Heart left ventricle (tissue), 16 donors: ENCODE measurements at regions not wholly inside any gene's neighbourhood (a gene's known extent, or its start where the extent isn't known, plus 50 kb on each side); places are given as distances from the start of the nearest gene placed in this dataset.

ENCODE experiments used
- ATAC-seq, 4 donors: fragments of 200-7000 bp; cut with Tn5 transposase; one replicate each; pipeline ENCODE4 v1.9.1; 2020 to 2022; ENCODE audit warnings: moderate library complexity in 4 of 4, mild to moderate bottlenecking in 3 of 4, moderate number of reproducible peaks in 1 of 4
- DNase-seq, 5 donors: peaks; one replicate each; pipeline ENCODE4 v3.0.0-alpha.2; 2020
- H3K27ac ChIP-seq, 12 donors: fragments of 200-600 bp; sonication (generic) in 4 of 12; one replicate each; pipeline versions ENCODE4 v1.5.0 to v1.8.0; 2016 to 2022; ENCODE audit warnings: mild to moderate bottlenecking in 2 of 12
- H3K27me3 ChIP-seq, 9 donors: fragments of 200-600 bp; sonication (generic) in 2 of 9; one replicate each; pipeline versions ENCODE4 v1.5.1 to v1.8.0; 2016 to 2022; ENCODE audit warnings: mild to moderate bottlenecking in 3 of 9
- H3K36me3 ChIP-seq, 9 donors: fragments of 200-600 bp; sonication (generic) in 2 of 9; one replicate each; pipeline versions ENCODE4 v1.5.0 to v1.8.0; 2018 to 2022; ENCODE audit warnings: mild to moderate bottlenecking in 2 of 9
- H3K4me1 ChIP-seq, 12 donors: fragments of 200-600 bp; sonication (generic) in 4 of 12; one replicate each; pipeline versions ENCODE4 v1.5.0 to v1.8.0; 2016 to 2022; ENCODE audit warnings: mild to moderate bottlenecking in 3 of 12
- H3K4me3 ChIP-seq, 12 donors: fragments of 200-600 bp; sonication (generic) in 4 of 12; one replicate each; pipeline versions ENCODE4 v1.5.0 to v1.8.0; 2017 to 2022; ENCODE audit warnings: mild to moderate bottlenecking in 9 of 12, moderate library complexity in 4 of 12
- H3K9me3 ChIP-seq, 12 donors: fragments of 200-600 bp; sonication (generic) in 4 of 12; one replicate each; pipeline versions ENCODE4 v1.5.0 to v1.8.0; 2016 to 2022; ENCODE audit warnings: mild to moderate bottlenecking in 1 of 12
- POLR2A ChIP-seq, 2 donors: fragments of 450-650 bp; IDR thresholded peaks; one replicate each; pipeline ENCODE4 v1.6.1; 2017; ENCODE audit warnings: antibody characterized with exemption in 2 of 2, mild to moderate bottlenecking in 2 of 2, moderate library complexity in 2 of 2
- WGBS, 4 donors: extraction: QIAGEN DNeasy Blood & Tissue Kit in 2 of 4; methylation state at CpG; one replicate each; pipeline versions ENCODE4 v1.1.5 to v1.1.7; 2013 to 2018; 5-methylcytosine and 5-hydroxymethylcytosine counted together
- intact Hi-C, 10 donors: fragments of 100-400 bp; cut with DNase I; formaldehyde crosslinking; loops; one replicate each; pipeline versions ENCODE4 v1.11.1 to v1.14.2; 2022
- TF ChIP-seq, protein P1 (sequence below), 12 donors: fragments of 200-600 bp; sonication (generic) in 4 of 12; IDR thresholded peaks; one replicate each; pipeline versions ENCODE4 v1.5.0 to v1.8.0; 2018 to 2022; ENCODE audit warnings: antibody characterized with exemption in 12 of 12, mild to moderate bottlenecking in 5 of 12
- donor health status: ischemic (EF 13 %, LVEDD 7.1; RV severe dilation, severe dysfunction).
- donor health status: healthy with polysubstance abuse.
- donor health status: DM: no; HTN: yes; CAD: no.
- donor health status: DM: no; HTN: no; CAD: no.
- donor health status: ischemic (EF 25% LVEDD 6.9; RV normal size, moderate dysfunction).
- donor health status: ischemic (EF 25% LVEDD 5.7; RV mildly dilated, moderate dysfunction).
- donor health status: healthy.
- donor health status: DM: yes; HTN: yes; CAD: no.
- donor health status: ischemic (EF 35%, LVEDD 5.7; RV mildly dilated, moderate dysfunction).
- donor health status: nonischemic (EF 11% LVEDD 7.7; RV severe dilation, severe dysfunction).
- donor health status: DM: yes; HTN: yes; CAD: no.
- donor health status: PGD.
- donor health status: ischemic (EF 29% LVEDD 5.4; RV normal size, mild dysfunction).
- donor health status: nonischemic (EF 23%, LVEDD 6.1; RV moderate dilation, normal function).

DNA sequence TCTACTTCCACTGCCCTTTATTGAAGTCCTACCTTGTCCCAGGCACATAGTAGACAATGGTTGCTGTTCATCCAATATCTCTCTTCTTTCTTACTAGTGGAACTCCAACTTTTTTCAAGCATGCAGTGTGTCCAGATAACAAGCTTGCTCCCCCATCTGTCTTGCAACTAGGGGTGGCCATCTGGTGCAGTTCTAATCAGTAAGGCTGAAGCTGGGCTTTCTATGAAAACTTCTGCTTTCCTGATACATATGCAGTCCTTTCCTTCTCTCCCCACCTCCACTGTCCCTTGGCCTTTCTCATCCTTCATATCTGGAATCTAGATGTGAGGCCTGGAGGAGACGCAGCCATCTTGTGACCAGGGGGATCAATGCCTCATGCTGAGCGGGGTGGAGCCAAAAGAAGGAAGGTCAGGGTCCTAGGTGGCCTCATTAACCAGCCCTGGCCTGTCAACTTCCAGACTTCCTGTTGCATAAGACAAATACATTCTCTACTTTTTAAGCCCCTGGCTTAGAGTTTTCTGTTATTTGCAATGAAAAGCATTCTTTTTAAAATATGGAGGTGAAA is 59.6 kb upstream of the ZFP64 start:
- intact Hi-C loops = no loop called here
- no peaks in the 10 kb centered on the region for H3K4me1 ChIP-seq
- H3K36me3 ChIP-seq = no peaks in the 10 kb centered on the region
- H3K27me3 ChIP-seq = no peaks in the 10 kb centered on the region
- no peak overlapping the region for H3K27ac ChIP-seq
- DNase-seq = no peak
- WGBS, 4 donors = 87 to 96% (median 92%) methylated on average over 2 of the region's 2 CpGs
- no peak for ATAC-seq
- no peak overlapping the region for H3K4me3 ChIP-seq
- TF ChIP-seq, protein P1, sequence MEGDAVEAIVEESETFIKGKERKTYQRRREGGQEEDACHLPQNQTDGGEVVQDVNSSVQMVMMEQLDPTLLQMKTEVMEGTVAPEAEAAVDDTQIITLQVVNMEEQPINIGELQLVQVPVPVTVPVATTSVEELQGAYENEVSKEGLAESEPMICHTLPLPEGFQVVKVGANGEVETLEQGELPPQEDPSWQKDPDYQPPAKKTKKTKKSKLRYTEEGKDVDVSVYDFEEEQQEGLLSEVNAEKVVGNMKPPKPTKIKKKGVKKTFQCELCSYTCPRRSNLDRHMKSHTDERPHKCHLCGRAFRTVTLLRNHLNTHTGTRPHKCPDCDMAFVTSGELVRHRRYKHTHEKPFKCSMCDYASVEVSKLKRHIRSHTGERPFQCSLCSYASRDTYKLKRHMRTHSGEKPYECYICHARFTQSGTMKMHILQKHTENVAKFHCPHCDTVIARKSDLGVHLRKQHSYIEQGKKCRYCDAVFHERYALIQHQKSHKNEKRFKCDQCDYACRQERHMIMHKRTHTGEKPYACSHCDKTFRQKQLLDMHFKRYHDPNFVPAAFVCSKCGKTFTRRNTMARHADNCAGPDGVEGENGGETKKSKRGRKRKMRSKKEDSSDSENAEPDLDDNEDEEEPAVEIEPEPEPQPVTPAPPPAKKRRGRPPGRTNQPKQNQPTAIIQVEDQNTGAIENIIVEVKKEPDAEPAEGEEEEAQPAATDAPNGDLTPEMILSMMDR (IDR thresholded peaks at IDR 0.05) = no peak
- no peak for TF ChIP-seq POLR2A (IDR thresholded peaks at IDR 0.05)
- peaks cover 0 to 4% (median 0%) of the 10 kb centered on the region in 12 donors for H3K9me3 ChIP-seq

DNA sequence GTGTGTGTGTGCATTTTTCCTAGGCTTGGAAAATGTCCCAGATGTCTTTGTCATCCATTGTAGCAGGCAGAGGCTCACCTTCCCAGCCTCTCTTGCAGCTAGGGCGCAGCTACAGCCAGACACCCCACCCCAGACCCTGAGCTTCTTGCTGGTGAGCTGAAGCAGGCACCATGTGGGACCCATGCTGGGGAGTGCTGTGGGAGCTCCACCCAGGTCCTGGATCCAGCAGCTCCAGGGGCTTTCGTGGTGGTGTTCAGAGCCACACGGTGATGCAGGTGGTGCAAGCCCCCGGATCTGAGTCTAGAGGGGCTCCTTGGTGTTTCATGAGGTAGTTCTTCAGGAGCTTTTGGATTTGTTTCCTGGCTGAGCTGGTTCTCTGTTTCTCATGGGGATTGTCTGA is 56.0 kb upstream of the ZFP64 start:
- intact Hi-C loops = loop anchor here in 3 of 10 donors (10.0 kb wide), 2 partner anchors 127 to 1297 kb away; no protein-coding TSS in a partner anchor
- no peaks in the 10 kb centered on the region for H3K36me3 ChIP-seq
- no peaks in the 10 kb centered on the region for H3K27me3 ChIP-seq
- no peaks in the 10 kb centered on the region for H3K4me1 ChIP-seq
- DNase-seq (no peak), ATAC-seq (no peak)
- TF ChIP-seq POLR2A (IDR thresholded peaks at IDR 0.05) = no peak
- TF ChIP-seq, protein P1 (IDR thresholded peaks at IDR 0.05) = no peak
- H3K27ac ChIP-seq = no peak overlapping the region
- H3K4me3 ChIP-seq = no peak overlapping the region
- 93 to 97% (median 94%) methylated on average over 4 of the region's 4 CpGs for WGBS, 4 donors
- H3K9me3 ChIP-seq = no peaks in the 10 kb centered on the region

- no peaks in the 10 kb centered on the region for H3K9me3 ChIP-seq
- H3K4me1 ChIP-seq = no peaks in the 10 kb centered on the region
- 64 to 78% (median 76%) methylated on average over 2 of the region's 2 CpGs for WGBS, 4 donors
- intact Hi-C loops = loop anchor here in 3 of 10 donors (10.0 kb wide), 2 partner anchors 128 to 1298 kb away; no protein-coding TSS in a partner anchor
- H3K36me3 ChIP-seq = no peaks in the 10 kb centered on the region
- no peak for TF ChIP-seq POLR2A (IDR thresholded peaks at IDR 0.05)
- TF ChIP-seq, protein P1 (IDR thresholded peaks at IDR 0.05) = no peak
- DNase-seq = no peak
- no peak overlapping the region for H3K27ac ChIP-seq
- H3K27me3 ChIP-seq = peaks cover 0 to 4% (median 0%) of the 10 kb centered on the region in 9 donors
- no peak for ATAC-seq
- no peak overlapping the region for H3K4me3 ChIP-seq
Measured at GRCh38 chr20:52246366-52246765, 54.8 kb upstream of the ZFP64 start.

- DNase-seq (no peak), ATAC-seq (no peak)
- no peaks in the 10 kb centered on the region for H3K36me3 ChIP-seq
- H3K4me3 ChIP-seq = no peak overlapping the region
- no peak overlapping the region for H3K27ac ChIP-seq
- no peaks in the 10 kb centered on the region for H3K4me1 ChIP-seq
- 86 to 94% (median 92%) methylated on average over 4 of the region's 4 CpGs for WGBS, 4 donors
- intact Hi-C loops = loop anchor here in 7 of 10 donors (5.0 to 10.0 kb wide), 5 partner anchors 130 to 1303 kb away; no protein-coding TSS in a partner anchor
- TF ChIP-seq, protein P1 (IDR thresholded peaks at IDR 0.05) = no peak
- no peak for TF ChIP-seq POLR2A (IDR thresholded peaks at IDR 0.05)
- H3K9me3 ChIP-seq = no peaks in the 10 kb centered on the region
- H3K27me3 ChIP-seq = peaks cover 0 to 4% (median 0%) of the 10 kb centered on the region in 9 donors
Measured at GRCh38 chr20:52244702-52245101, 53.1 kb upstream of the ZFP64 start.
